AG09319 (cell line): ENCODE measurements at regions not wholly inside any gene's neighbourhood (a gene's known extent, or its start where the extent isn't known, plus 50 kb on each side); places are given as distances from the start of the nearest gene placed in this dataset.

Experiments used
- DNase-seq: peaks from one replicate; pipeline ENCODE4 v3.0.0-alpha.2; 2010; ENCODE audit warnings: low read depth; ENCODE audit errors: extremely low read depth
- CTCF ChIP-seq: IDR thresholded peaks from 2 replicates; pipeline ENCODE4 v1.5.1; 2011; ENCODE audit warnings: low read depth, mild to moderate bottlenecking, inconsistent platforms, low read length, moderate library complexity

GRCh38 chr13:71325556-71325955, 541.4 kb downstream of the DACH1 start:
- no peak for TF ChIP-seq CTCF
- no peak for DNase-seq

- DNase-seq: no peak
- TF ChIP-seq CTCF: no peak
These were observed 543.7 kb downstream of the DACH1 start for GRCh38 chr13:71323266-71323665.

GRCh38 chr13:71320452-71320851, 546.6 kb downstream of the DACH1 start:
- DNase-seq: no peak
- peak; percentile 48 for TF ChIP-seq CTCF

- DNase-seq: no peak
- no peak for TF ChIP-seq CTCF
These were observed 550.1 kb downstream of the DACH1 start for GRCh38 chr13:71316792-71317363.

- TF ChIP-seq CTCF: no peak
- no peak for DNase-seq
These were observed 554.1 kb downstream of the DACH1 start for GRCh38 chr13:71312923-71313322.

- no peak for DNase-seq
- no peak for TF ChIP-seq CTCF
These were observed 557.1 kb downstream of the DACH1 start for GRCh38 chr13:71309905-71310304.

GRCh38 chr13:71306821-71307220, 560.2 kb downstream of the DACH1 start:
- DNase-seq: no peak
- no peak for TF ChIP-seq CTCF
